Activated CD4-positive, alpha-beta T cell treated with anti-CD3 and anti-CD28 coated beads, Interleukin-2, amount 10 ng/mL, durations not matched to agents 7 days and 5 days (primary cell): ENCODE measurements at regions not wholly inside any gene's neighbourhood (a gene's known extent, or its start where the extent isn't known, plus 50 kb on each side); places are given as distances from the start of the nearest gene placed in this dataset.
A peak's percentile ranks its signal among the peaks of the same experiment; 100 is the strongest.

Experiments used
- CTCF ChIA-PET: fragments of 350-600 bp; sonication (Branson Sonifier 250); formaldehyde crosslinking; loops from one replicate; lab custom pipeline; 2021; ENCODE audit warnings: antibody characterized with exemption; lab: Charles Lee
- POLR2A ChIA-PET: fragments of 350-600 bp; sonication (Branson Sonifier 250); formaldehyde crosslinking; loops from one replicate; lab custom pipeline; 2021; ENCODE audit warnings: antibody characterized with exemption; lab: Charles Lee
- DNase-seq: peaks from one replicate; pipeline ENCODE4 v3.0.0-alpha.2; 2020
- H3K27ac Mint-ChIP-seq: one replicate; pipeline ENCODE4 v1.8.0; 2021; ENCODE audit warnings: mild to moderate bottlenecking, moderate library complexity, mixed read lengths
- H3K27me3 Mint-ChIP-seq: one replicate; pipeline ENCODE4 v1.8.0; 2021; ENCODE audit warnings: mixed read lengths
- H3K36me3 Mint-ChIP-seq: one replicate; pipeline ENCODE4 v1.8.0; 2021; ENCODE audit warnings: low read depth, mixed read lengths
- H3K4me1 Mint-ChIP-seq: one replicate; pipeline ENCODE4 v1.8.0; 2021; ENCODE audit warnings: mixed read lengths
- H3K4me3 Mint-ChIP-seq: one replicate; pipeline ENCODE4 v1.8.0; 2021; ENCODE audit warnings: mild to moderate bottlenecking, moderate library complexity, mixed read lengths
- H3K9me3 Mint-ChIP-seq: one replicate; pipeline ENCODE4 v1.8.0; 2021; ENCODE audit warnings: mixed read lengths

GRCh38 chr6:138588805-138589434 is 89.6 kb upstream of the NHSL1 start:
- no peaks in the 10 kb centered on the region for H3K36me3 Mint-ChIP-seq
- POLR2A ChIA-PET = no interaction called here
- peak; percentile 66 for DNase-seq
- H3K27ac Mint-ChIP-seq = no peak overlapping the region
- H3K4me1 Mint-ChIP-seq = peaks cover 39% of the 10 kb centered on the region
- no peak overlapping the region for H3K4me3 Mint-ChIP-seq
- no peaks in the 10 kb centered on the region for H3K9me3 Mint-ChIP-seq
- CTCF ChIA-PET = interaction anchor here (1.6 kb wide), 2 partner anchors 159 to 176 kb away, joined by 3 to 6 read pairs; no protein-coding TSS in a partner anchor
- H3K27me3 Mint-ChIP-seq = peaks cover 6% of the 10 kb centered on the region

- Mint-ChIP-seq H3K27ac (peak overlapping the region; percentile 10), H3K9me3 (no peaks in the 10 kb centered on the region), H3K4me3 (no peak overlapping the region), H3K4me1 (peaks cover 39% of the 10 kb centered on the region), H3K36me3 (no peaks in the 10 kb centered on the region), H3K27me3 (no peaks in the 10 kb centered on the region)
- DNase-seq = peak; percentile 58
- ChIA-PET CTCF (interaction anchor here (1.3 kb wide), 1 partner anchor 10 kb away, joined by 3 read pairs; no protein-coding TSS in a partner anchor), POLR2A (no interaction called here)
Measured at GRCh38 chr6:138590796-138591709, 91.8 kb upstream of the NHSL1 start.

- ChIA-PET POLR2A (no interaction called here), CTCF (no interaction called here)
- H3K4me3 Mint-ChIP-seq = peak overlapping the region; percentile 14
- H3K27ac Mint-ChIP-seq = peak overlapping the region; percentile 63
- no peak for DNase-seq
- H3K27me3 Mint-ChIP-seq = no peaks in the 10 kb centered on the region
- H3K9me3 Mint-ChIP-seq = no peaks in the 10 kb centered on the region
- no peaks in the 10 kb centered on the region for H3K36me3 Mint-ChIP-seq
- peaks cover 32% of the 10 kb centered on the region for H3K4me1 Mint-ChIP-seq
Measured at GRCh38 chr6:138592749-138593123, 93.4 kb upstream of the NHSL1 start.

GRCh38 chr6:138593124-138593877 is 94.0 kb upstream of the NHSL1 start:
- H3K9me3 Mint-ChIP-seq = no peaks in the 10 kb centered on the region
- H3K27ac Mint-ChIP-seq = peak overlapping the region; percentile 63
- H3K4me1 Mint-ChIP-seq = peaks cover 32% of the 10 kb centered on the region
- no peaks in the 10 kb centered on the region for H3K36me3 Mint-ChIP-seq
- H3K27me3 Mint-ChIP-seq = no peaks in the 10 kb centered on the region
- H3K4me3 Mint-ChIP-seq = peak overlapping the region; percentile 14
- ChIA-PET POLR2A (no interaction called here), CTCF (interaction anchor here (0.6 to 1.4 kb wide), 2 partner anchors 69 to 172 kb away, joined by 3 read pairs; no protein-coding TSS in a partner anchor)
- DNase-seq = peak; percentile 28

- Mint-ChIP-seq H3K27ac (no peak overlapping the region), H3K4me3 (no peak overlapping the region), H3K4me1 (peaks cover 32% of the 10 kb centered on the region), H3K9me3 (no peaks in the 10 kb centered on the region), H3K27me3 (no peaks in the 10 kb centered on the region), H3K36me3 (no peaks in the 10 kb centered on the region)
- ChIA-PET CTCF (interaction anchor here (0.6 to 1.4 kb wide), 3 partner anchors 53 to 172 kb away, joined by 3 read pairs; no protein-coding TSS in a partner anchor), POLR2A (no interaction called here)
- no peak for DNase-seq
Measured at GRCh38 chr6:138593909-138594757, 94.8 kb upstream of the NHSL1 start.

GRCh38 chr6:138594758-138595140 is 95.5 kb upstream of the NHSL1 start:
- H3K4me1 Mint-ChIP-seq = peaks cover 32% of the 10 kb centered on the region
- POLR2A ChIA-PET = no interaction called here

GRCh38 chr6:138596126-138596525 is 96.8 kb upstream of the NHSL1 start:
- peaks cover 1% of the 10 kb centered on the region for H3K27me3 Mint-ChIP-seq
- H3K4me3 Mint-ChIP-seq = no peak overlapping the region
- CTCF ChIA-PET = interaction anchor here (0.7 kb wide), 1 partner anchor 11 kb away, joined by 3 read pairs; no protein-coding TSS in a partner anchor
- POLR2A ChIA-PET = no interaction called here
- H3K27ac Mint-ChIP-seq = no peak overlapping the region
- H3K9me3 Mint-ChIP-seq = no peaks in the 10 kb centered on the region
- H3K36me3 Mint-ChIP-seq = no peaks in the 10 kb centered on the region
- no peak for DNase-seq
- H3K4me1 Mint-ChIP-seq = peaks cover 28% of the 10 kb centered on the region

More at GRCh38 chr6:138594758-138595140, 95.5 kb upstream of the NHSL1 start:
- Mint-ChIP-seq H3K27me3 (no peaks in the 10 kb centered on the region), H3K4me3 (no peak overlapping the region), H3K36me3 (no peaks in the 10 kb centered on the region), H3K9me3 (no peaks in the 10 kb centered on the region), H3K27ac (no peak overlapping the region)
- CTCF ChIA-PET = interaction anchor here (0.6 to 1.4 kb wide), 3 partner anchors 53 to 171 kb away, joined by 3 read pairs; no protein-coding TSS in a partner anchor
- DNase-seq = no peak

- POLR2A ChIA-PET = no interaction called here
- DNase-seq = no peak
- no peak overlapping the region for H3K4me3 Mint-ChIP-seq
- H3K9me3 Mint-ChIP-seq = no peaks in the 10 kb centered on the region
- CTCF ChIA-PET = interaction anchor here (0.7 kb wide), 1 partner anchor 11 kb away, joined by 3 read pairs; no protein-coding TSS in a partner anchor
- H3K27ac Mint-ChIP-seq = no peak overlapping the region
- peaks cover 25% of the 10 kb centered on the region for H3K4me1 Mint-ChIP-seq
- peaks cover 2% of the 10 kb centered on the region for H3K27me3 Mint-ChIP-seq
- H3K36me3 Mint-ChIP-seq = no peaks in the 10 kb centered on the region
Measured at GRCh38 chr6:138596591-138596990, 97.3 kb upstream of the NHSL1 start.

- CTCF ChIA-PET = no interaction called here
Measured at GRCh38 chr6:138597336-138597735, 98.0 kb upstream of the NHSL1 start.

GRCh38 chr6:138598562-138599173 is 99.4 kb upstream of the NHSL1 start:
- ChIA-PET CTCF (interaction anchor here (0.6 to 1.0 kb wide), 3 partner anchors 22 to 284 kb away, joined by 3 to 4 read pairs (median 3); no protein-coding TSS in a partner anchor), POLR2A (no interaction called here)
- no peak overlapping the region for H3K27ac Mint-ChIP-seq
- no peak for DNase-seq
- no peaks in the 10 kb centered on the region for H3K36me3 Mint-ChIP-seq
- H3K9me3 Mint-ChIP-seq = no peaks in the 10 kb centered on the region
- H3K4me1 Mint-ChIP-seq = peaks cover 7% of the 10 kb centered on the region
- peaks cover 13% of the 10 kb centered on the region for H3K27me3 Mint-ChIP-seq
- H3K4me3 Mint-ChIP-seq = no peak overlapping the region

More at GRCh38 chr6:138597336-138597735, 98.0 kb upstream of the NHSL1 start:
- no peak for DNase-seq
- POLR2A ChIA-PET = no interaction called here
- Mint-ChIP-seq H3K9me3 (no peaks in the 10 kb centered on the region), H3K4me3 (no peak overlapping the region), H3K36me3 (no peaks in the 10 kb centered on the region), H3K27me3 (peaks cover 6% of the 10 kb centered on the region), H3K27ac (no peak overlapping the region), H3K4me1 (peaks cover 20% of the 10 kb centered on the region)

- ChIA-PET CTCF (no interaction called here), POLR2A (no interaction called here)
- no peak for DNase-seq
- H3K4me3 Mint-ChIP-seq = no peak overlapping the region
- H3K36me3 Mint-ChIP-seq = no peaks in the 10 kb centered on the region
- no peaks in the 10 kb centered on the region for H3K9me3 Mint-ChIP-seq
- H3K27ac Mint-ChIP-seq = no peak overlapping the region
- no peaks in the 10 kb centered on the region for H3K4me1 Mint-ChIP-seq
- peaks cover 23% of the 10 kb centered on the region for H3K27me3 Mint-ChIP-seq
Measured at GRCh38 chr6:138600261-138600660, 101.0 kb upstream of the NHSL1 start.
